Endodermal cell (in vitro differentiated cells): ENCODE measurements at regions not wholly inside any gene's neighbourhood (a gene's known extent, or its start where the extent isn't known, plus 50 kb on each side); places are given as distances from the start of the nearest gene placed in this dataset.

ENCODE experiments used
- DNase-seq: peaks from one replicate; pipeline ENCODE4 v3.0.0-alpha.2; 2017
- H3K27ac ChIP-seq: 2 replicates; pipeline ENCODE4 v1.5.1; 2013; ENCODE audit warnings: mild to moderate bottlenecking, low read depth, low read length, moderate library complexity
- H3K27me3 ChIP-seq: 2 replicates; pipeline ENCODE4 v1.6.1; 2013; ENCODE audit warnings: mild to moderate bottlenecking, low read length, moderate library complexity; ENCODE audit not compliant: insufficient read depth, control insufficient read depth, poor library complexity, severe bottlenecking
- H3K36me3 ChIP-seq: 2 replicates; pipeline ENCODE4 v1.7.0; 2013; ENCODE audit warnings: mild to moderate bottlenecking, low read length, moderate library complexity; ENCODE audit not compliant: control insufficient read depth, insufficient read depth
- H3K4me1 ChIP-seq: one replicate; pipeline ENCODE4 v1.7.0; 2013; ENCODE audit warnings: low read length; ENCODE audit not compliant: control insufficient read depth, insufficient read depth
- H3K4me3 ChIP-seq: 2 replicates; pipeline ENCODE4 v1.5.1; 2013; ENCODE audit warnings: mild to moderate bottlenecking, low read length, moderate library complexity
- H3K9ac ChIP-seq: 2 replicates; pipeline ENCODE4 v1.6.1; 2013; ENCODE audit warnings: mild to moderate bottlenecking, low read length, moderate library complexity; ENCODE audit not compliant: poor library complexity, severe bottlenecking; ENCODE audit errors: extremely low read depth
- H3K9me3 ChIP-seq: 2 replicates; pipeline ENCODE4 v1.6.1; 2013; ENCODE audit warnings: mild to moderate bottlenecking, low read length, moderate library complexity; ENCODE audit not compliant: control insufficient read depth
- H3K27ac Mint-ChIP-seq: 2 replicates; pipeline ENCODE4 v1.8.0; 2020; ENCODE audit warnings: mixed read lengths
- H3K27me3 Mint-ChIP-seq: 2 replicates; pipeline ENCODE4 v1.8.0; 2021; ENCODE audit warnings: mild to moderate bottlenecking, mixed read lengths; ENCODE audit not compliant: insufficient read depth
- H3K36me3 Mint-ChIP-seq: 2 replicates; pipeline ENCODE4 v1.8.0; 2020; ENCODE audit warnings: low read depth, mixed read lengths
- H3K4me1 Mint-ChIP-seq: 2 replicates; pipeline ENCODE4 v1.8.0; 2020; ENCODE audit warnings: mixed read lengths
- H3K4me3 Mint-ChIP-seq: 2 replicates; pipeline ENCODE4 v1.8.0; 2020; ENCODE audit warnings: mild to moderate bottlenecking, moderate library complexity, mixed read lengths
- H3K9me3 Mint-ChIP-seq: 2 replicates; pipeline ENCODE4 v1.8.0; 2020; ENCODE audit warnings: mild to moderate bottlenecking, mixed read lengths
- WGBS, 2 experiments: methylation state at CpG; one replicate each; pipeline versions ENCODE4 v1.1.5 to v1.1.7; 2013; ENCODE audit warnings: missing lambda C conversion rate in 2 of 2, mixed read lengths in 1 of 2; ENCODE audit not compliant: insufficient coverage in 1 of 2, insufficient read length in 1 of 2; 5-methylcytosine and 5-hydroxymethylcytosine counted together
- TF ChIP-seq, protein P1 (sequence below): fragments of 200-600 bp; sonication (generic); conservative IDR thresholded peaks from 2 replicates; pipeline ENCODE4 v1.5.0; 2021; ENCODE audit warnings: antibody characterized with exemption, mild to moderate bottlenecking

DNA sequence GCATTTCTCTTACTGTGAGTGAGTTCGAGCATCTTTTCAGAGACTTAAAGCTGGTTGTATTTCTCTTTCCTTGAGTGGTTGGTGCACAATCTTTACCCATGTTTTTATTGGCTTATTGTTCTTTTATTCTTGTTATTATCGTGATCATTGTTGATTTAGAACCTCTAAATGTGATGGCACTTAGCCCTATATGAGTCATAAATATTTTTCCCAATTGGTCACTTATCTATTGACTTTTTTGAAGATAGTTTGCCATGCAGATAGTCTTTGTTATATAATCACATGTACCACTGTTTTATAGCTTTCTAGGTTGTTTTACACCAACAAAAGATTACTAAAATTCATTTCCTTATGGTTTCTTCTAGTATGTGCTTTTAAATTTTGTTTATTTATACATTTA, 70.6 kb upstream of the KCNK12 start:
- DNase-seq = no peak
- H3K27me3 Mint-ChIP-seq = no peaks in the 10 kb centered on the region
- TF ChIP-seq, protein P1, sequence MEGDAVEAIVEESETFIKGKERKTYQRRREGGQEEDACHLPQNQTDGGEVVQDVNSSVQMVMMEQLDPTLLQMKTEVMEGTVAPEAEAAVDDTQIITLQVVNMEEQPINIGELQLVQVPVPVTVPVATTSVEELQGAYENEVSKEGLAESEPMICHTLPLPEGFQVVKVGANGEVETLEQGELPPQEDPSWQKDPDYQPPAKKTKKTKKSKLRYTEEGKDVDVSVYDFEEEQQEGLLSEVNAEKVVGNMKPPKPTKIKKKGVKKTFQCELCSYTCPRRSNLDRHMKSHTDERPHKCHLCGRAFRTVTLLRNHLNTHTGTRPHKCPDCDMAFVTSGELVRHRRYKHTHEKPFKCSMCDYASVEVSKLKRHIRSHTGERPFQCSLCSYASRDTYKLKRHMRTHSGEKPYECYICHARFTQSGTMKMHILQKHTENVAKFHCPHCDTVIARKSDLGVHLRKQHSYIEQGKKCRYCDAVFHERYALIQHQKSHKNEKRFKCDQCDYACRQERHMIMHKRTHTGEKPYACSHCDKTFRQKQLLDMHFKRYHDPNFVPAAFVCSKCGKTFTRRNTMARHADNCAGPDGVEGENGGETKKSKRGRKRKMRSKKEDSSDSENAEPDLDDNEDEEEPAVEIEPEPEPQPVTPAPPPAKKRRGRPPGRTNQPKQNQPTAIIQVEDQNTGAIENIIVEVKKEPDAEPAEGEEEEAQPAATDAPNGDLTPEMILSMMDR = no peak

DNA sequence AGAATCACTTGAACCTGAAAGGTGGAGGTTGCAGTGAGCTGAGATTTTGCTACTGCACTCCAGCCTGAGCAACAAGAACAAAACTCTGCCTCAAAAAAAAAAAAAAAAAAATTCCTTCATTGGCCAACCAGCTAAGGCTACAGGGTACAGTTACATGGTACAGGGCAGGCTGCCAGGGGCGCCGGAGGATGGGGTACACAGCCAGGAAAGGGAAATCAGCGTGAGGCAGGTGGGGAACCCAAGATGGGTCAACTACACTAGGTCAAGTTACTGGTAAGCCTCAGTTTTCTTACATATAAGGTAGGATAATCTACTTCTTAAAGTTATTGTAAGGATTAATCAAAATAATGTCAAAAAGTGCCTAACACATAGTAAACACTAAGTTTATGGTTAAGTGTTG, 69.6 kb upstream of the KCNK12 start:
- Mint-ChIP-seq H3K36me3 (no peaks in the 10 kb centered on the region), H3K4me3 (no peak overlapping the region), H3K27me3 (no peaks in the 10 kb centered on the region), H3K9me3 (peaks cover 7% of the 10 kb centered on the region), H3K4me1 (peaks cover 25% of the 10 kb centered on the region), H3K27ac (no peak overlapping the region)
- Histone ChIP-seq H3K4me3 (no peak overlapping the region), H3K36me3 (no peaks in the 10 kb centered on the region), H3K9me3 (peaks cover 8% of the 10 kb centered on the region), H3K9ac (no peak overlapping the region), H3K27me3 (no peaks in the 10 kb centered on the region), H3K4me1 (no peaks in the 10 kb centered on the region), H3K27ac (no peak overlapping the region)
- TF ChIP-seq, protein P1 = no peak
- 91 to 94% methylated on average over 2 to 3 of the region's 3 CpGs for WGBS, 2 experiments
- DNase-seq = no peak

More for the DNA sequence above, 70.6 kb upstream of the KCNK12 start:
- no peaks in the 10 kb centered on the region for H3K27me3 ChIP-seq
- no peak overlapping the region for H3K27ac ChIP-seq
- H3K36me3 ChIP-seq = no peaks in the 10 kb centered on the region
- Mint-ChIP-seq H3K4me1 (peaks cover 18% of the 10 kb centered on the region), H3K36me3 (no peaks in the 10 kb centered on the region), H3K9me3 (peaks cover 7% of the 10 kb centered on the region), H3K4me3 (no peak overlapping the region), H3K27ac (no peak overlapping the region)
- H3K4me3 ChIP-seq = no peak overlapping the region
- H3K9me3 ChIP-seq = peaks cover 8% of the 10 kb centered on the region
- WGBS, 2 experiments = 94 to 100% methylated on average over 2 of the region's 2 CpGs
- H3K9ac ChIP-seq = no peak overlapping the region
- H3K4me1 ChIP-seq = no peaks in the 10 kb centered on the region

DNA sequence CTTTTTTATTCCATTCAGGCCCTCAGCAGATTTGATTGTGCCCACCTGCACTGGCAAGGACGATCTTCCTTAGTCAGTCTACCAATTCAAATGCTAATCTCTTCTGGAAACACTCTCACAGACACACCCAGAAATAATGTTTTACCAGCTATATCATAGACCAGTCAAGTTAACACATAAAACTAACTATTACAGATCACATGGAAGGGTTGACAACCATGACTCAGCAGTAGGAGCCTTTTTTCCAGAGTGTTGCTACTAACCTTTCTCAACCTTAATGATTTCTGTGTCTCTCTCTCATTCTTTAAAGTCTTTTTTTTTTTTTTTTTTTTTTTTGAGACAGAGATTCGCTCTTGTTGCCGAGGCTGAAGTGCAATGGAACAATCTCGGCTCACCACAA, 68.7 kb upstream of the KCNK12 start:
- Mint-ChIP-seq H3K27me3 (no peaks in the 10 kb centered on the region), H3K4me1 (peaks cover 20% of the 10 kb centered on the region), H3K4me3 (no peak overlapping the region), H3K27ac (no peak overlapping the region), H3K9me3 (peaks cover 7% of the 10 kb centered on the region), H3K36me3 (no peaks in the 10 kb centered on the region)
- DNase-seq = no peak
- TF ChIP-seq, protein P1 = no peak
- Histone ChIP-seq H3K27ac (no peak overlapping the region), H3K9ac (no peak overlapping the region), H3K27me3 (no peaks in the 10 kb centered on the region), H3K4me3 (no peak overlapping the region), H3K36me3 (no peaks in the 10 kb centered on the region), H3K9me3 (peaks cover 8% of the 10 kb centered on the region), H3K4me1 (no peaks in the 10 kb centered on the region)
- whole genome bisulfite sequencing, 2 experiments = 91 to 92% methylated on average over 2 to 4 of the region's 4 CpGs
